ENCODE measurements at regions not wholly inside any gene's neighbourhood (a gene's known extent, or its start where the extent isn't known, plus 50 kb on each side); places are given as distances from the start of the nearest gene placed in this dataset.
"Not testable (repeated sequence)": the region's sequence is repeated elsewhere in the genome, so short reads cannot be mapped to it uniquely, and the experiment has no call there.

GRCh38 chr18:41871229-41872000 is 83.6 kb upstream of the PIK3C3 start:
- H3F3A ChIP-seq (ENCODE audit: insufficient read depth), result no peaks in the 10 kb centered on the region
- no peaks in the 10 kb centered on the region for H3K79me2 ChIP-seq (ENCODE audit: insufficient read depth, low read length)
- H3K9ac ChIP-seq (ENCODE audit: low read length), result no peak overlapping the region
- no peaks in the 10 kb centered on the region for H3K36me3 ChIP-seq (ENCODE audit: low read length)
- no peaks in the 10 kb centered on the region for H3K9me2 ChIP-seq (replicated peaks; ENCODE audit: insufficient read depth, low read length)
- no peak overlapping the region for H3K4me3 ChIP-seq (ENCODE audit: insufficient read depth, low read length, poor library complexity, severe bottlenecking)
- H3K9me3 ChIP-seq (ENCODE audit: insufficient read depth, low read length), result no peaks in the 10 kb centered on the region
- no peak overlapping the region for H2AFZ ChIP-seq (ENCODE audit: low read depth, low read length, severe bottlenecking)
- H3K4me2 ChIP-seq (ENCODE audit: low read depth, low read length, poor library complexity, severe bottlenecking), result no peak overlapping the region
- H3K27ac ChIP-seq (ENCODE audit: low read depth, low read length), result no peak overlapping the region
- no peaks in the 10 kb centered on the region for H4K20me1 ChIP-seq (ENCODE audit: low read depth, low read length)
- no peaks in the 10 kb centered on the region for H3K27me3 ChIP-seq (ENCODE audit: low read length)
- no peak for TF ChIP-seq EZH2phosphoT487 (conservative IDR thresholded peaks at IDR 0.05; ENCODE audit: low read length)
- TF ChIP-seq CTCF (IDR thresholded peaks at IDR 0.05; ENCODE audit: insufficient read depth, low read length, poor library complexity, severe bottlenecking), result no peak

- Histone ChIP-seq H3F3A (ENCODE audit: insufficient read depth) (no peaks in the 10 kb centered on the region), H3K9me2 (replicated peaks; ENCODE audit: insufficient read depth, low read length) (no peaks in the 10 kb centered on the region), H3K9me3 (ENCODE audit: insufficient read depth, low read length) (no peaks in the 10 kb centered on the region), H3K4me3 (ENCODE audit: insufficient read depth, low read length, poor library complexity, severe bottlenecking) (no peak overlapping the region), H3K36me3 (ENCODE audit: low read length) (no peaks in the 10 kb centered on the region), H3K79me2 (ENCODE audit: insufficient read depth, low read length) (no peaks in the 10 kb centered on the region), H3K4me2 (ENCODE audit: low read depth, low read length, poor library complexity, severe bottlenecking) (no peak overlapping the region), H3K9ac (ENCODE audit: low read length) (no peak overlapping the region), H3K27me3 (ENCODE audit: low read length) (no peaks in the 10 kb centered on the region), H3K27ac (ENCODE audit: low read depth, low read length) (no peak overlapping the region), H4K20me1 (ENCODE audit: low read depth, low read length) (no peaks in the 10 kb centered on the region), H2AFZ (ENCODE audit: low read depth, low read length, severe bottlenecking) (no peak overlapping the region)
- TF ChIP-seq CTCF (IDR thresholded peaks at IDR 0.05; ENCODE audit: insufficient read depth, low read length, poor library complexity, severe bottlenecking), result no peak
- no peak for TF ChIP-seq EZH2phosphoT487 (conservative IDR thresholded peaks at IDR 0.05; ENCODE audit: low read length)
Measured at GRCh38 chr18:41870817-41871216, 84.2 kb upstream of the PIK3C3 start.

GRCh38 chr18:41870191-41870590 is 84.8 kb upstream of the PIK3C3 start:
- Histone ChIP-seq H3F3A (ENCODE audit: insufficient read depth) (no peaks in the 10 kb centered on the region), H3K36me3 (ENCODE audit: low read length) (no peaks in the 10 kb centered on the region), H4K20me1 (ENCODE audit: low read depth, low read length) (no peaks in the 10 kb centered on the region), H3K4me3 (ENCODE audit: insufficient read depth, low read length, poor library complexity, severe bottlenecking) (no peak overlapping the region), H3K4me2 (ENCODE audit: low read depth, low read length, poor library complexity, severe bottlenecking) (no peak overlapping the region), H3K9ac (ENCODE audit: low read length) (no peak overlapping the region), H3K27ac (ENCODE audit: low read depth, low read length) (no peak overlapping the region), H3K79me2 (ENCODE audit: insufficient read depth, low read length) (no peaks in the 10 kb centered on the region), H3K9me2 (replicated peaks; ENCODE audit: insufficient read depth, low read length) (no peaks in the 10 kb centered on the region), H3K27me3 (ENCODE audit: low read length) (no peaks in the 10 kb centered on the region), H2AFZ (ENCODE audit: low read depth, low read length, severe bottlenecking) (no peak overlapping the region), H3K9me3 (ENCODE audit: insufficient read depth, low read length) (no peaks in the 10 kb centered on the region)
- TF ChIP-seq EZH2phosphoT487 (conservative IDR thresholded peaks at IDR 0.05; ENCODE audit: low read length) (no peak), CTCF (IDR thresholded peaks at IDR 0.05; ENCODE audit: insufficient read depth, low read length, poor library complexity, severe bottlenecking) (no peak)

- not testable (repeated sequence) for H3K79me2 ChIP-seq (ENCODE audit: insufficient read depth, low read length); H2AFZ ChIP-seq (ENCODE audit: low read depth, low read length, severe bottlenecking); H3K27ac ChIP-seq (ENCODE audit: low read depth, low read length); H3F3A ChIP-seq (ENCODE audit: insufficient read depth); H3K9me2 ChIP-seq (replicated peaks; ENCODE audit: insufficient read depth, low read length); H3K36me3 ChIP-seq (ENCODE audit: low read length); H3K9me3 ChIP-seq (ENCODE audit: insufficient read depth, low read length); H3K4me3 ChIP-seq (ENCODE audit: insufficient read depth, low read length, poor library complexity, severe bottlenecking); H3K27me3 ChIP-seq (ENCODE audit: low read length); H3K4me2 ChIP-seq (ENCODE audit: low read depth, low read length, poor library complexity, severe bottlenecking); H4K20me1 ChIP-seq (ENCODE audit: low read depth, low read length); H3K9ac ChIP-seq (ENCODE audit: low read length)
Measured at GRCh38 chr18:41865796-41866195, 89.2 kb upstream of the PIK3C3 start.

Measured in SU-DHL-6 (cell line).